Body of pancreas (tissue), 4 donors: ENCODE measurements at regions not wholly inside any gene's neighbourhood (a gene's known extent, or its start where the extent isn't known, plus 50 kb on each side); places are given as distances from the start of the nearest gene placed in this dataset.
A peak's percentile ranks its signal among the peaks of the same experiment; 100 is the strongest.

ENCODE experiments used
- ATAC-seq: fragments of 150-250 bp; one replicate; pipeline ENCODE4 v1.9.1; 2016
- DNase-seq, 4 donors: peaks; one replicate each; pipeline ENCODE4 v3.0.0-alpha.2; 2019
- H3K27ac ChIP-seq, 4 donors: fragments of 200-600 bp; sonication (generic); 1 replicate in 3 of 4; 2 replicates in 1 of 4; pipeline versions ENCODE4 v1.5.1 to v1.6.1; 2016 to 2019; ENCODE audit warnings: mild to moderate bottlenecking in 1 of 4, mixed read lengths in 1 of 4, moderate library complexity in 1 of 4
- H3K27me3 ChIP-seq, 2 donors: fragments of 200-600 bp; sonication (generic); one replicate each; pipeline ENCODE4 v1.6.0; 2016; ENCODE audit warnings: mild to moderate bottlenecking in 1 of 2
- H3K36me3 ChIP-seq, 2 donors: fragments of 200-600 bp; sonication (generic); replicated peaks in 1 of 2; 2 replicates each; pipeline ENCODE4 v1.5.1; 2016; ENCODE audit warnings: low read depth in 2 of 2; ENCODE audit not compliant: insufficient read depth in 1 of 2
- H3K4me1 ChIP-seq: fragments of 200-600 bp; sonication (generic); one replicate; pipeline ENCODE4 v1.6.0; 2016
- H3K4me3 ChIP-seq, 2 donors: fragments of 200-600 bp; sonication (generic); 1 replicate in 1 of 2; 2 replicates in 1 of 2; pipeline ENCODE4 v1.5.1; 2016 to 2019
- H3K9me3 ChIP-seq, 3 donors: fragments of 200-600 bp; sonication (generic); 1 replicate in 2 of 3; 2 replicates in 1 of 3; pipeline ENCODE4 v1.5.1; 2016
- CTCF ChIP-seq, 7 experiments: fragments of 450-650 bp in 4 of 7; fragments of 200-600 bp in 3 of 7; sonication (generic) in 3 of 7; IDR thresholded peaks; one replicate each; pipeline ENCODE4 v1.5.1; 2016 to 2019; ENCODE audit warnings: antibody characterized with exemption in 7 of 7
- POLR2A ChIP-seq, 3 donors: fragments of 450-650 bp; IDR thresholded peaks; one replicate each; pipeline ENCODE4 v1.6.1; 2016; ENCODE audit warnings: antibody characterized with exemption in 3 of 3, mild to moderate bottlenecking in 2 of 3
- WGBS, 2 donors: methylation state at CpG; one replicate each; pipeline ENCODE4 v1.1.5; 2017; 5-methylcytosine and 5-hydroxymethylcytosine counted together
- intact Hi-C: fragments of 100-400 bp; cut with DNase I; formaldehyde crosslinking; loops from one replicate; pipeline ENCODE4 v1.15.1; 2023

GRCh38 chr5:17359451-17360011 lies 138.5 kb upstream of the TAF11L2 start:
- intact Hi-C loops: no loop called here
- peak; percentile 40 for ATAC-seq

GRCh38 chr5:17360879-17361278 lies 137.2 kb upstream of the TAF11L2 start:
- Histone ChIP-seq H3K9me3 (peaks cover 0 to 5% (median 0%) of the 10 kb centered on the region in 3 donors), H3K36me3 (no peaks in the 10 kb centered on the region), H3K4me1 (no peaks in the 10 kb centered on the region), H3K4me3 (no peak overlapping the region), H3K27ac (no peak overlapping the region), H3K27me3 (no peaks in the 10 kb centered on the region)
- intact Hi-C loops: no loop called here
- ATAC-seq: no peak
- WGBS, 2 donors: 71 to 77% methylated on average over 6 of the region's 6 CpGs
- TF ChIP-seq POLR2A (IDR thresholded peaks at IDR 0.05): no peak
- DNase-seq: no peak

More at GRCh38 chr5:17359451-17360011, 138.5 kb upstream of the TAF11L2 start:
- Histone ChIP-seq H3K4me1 (no peaks in the 10 kb centered on the region), H3K9me3 (peaks cover 0 to 5% (median 0%) of the 10 kb centered on the region in 3 donors), H3K27ac (no peak overlapping the region), H3K27me3 (no peaks in the 10 kb centered on the region), H3K4me3 (no peak overlapping the region), H3K36me3 (no peaks in the 10 kb centered on the region)
- peak in 1 of 4 donors; percentile 28 for DNase-seq
- TF ChIP-seq POLR2A (IDR thresholded peaks at IDR 0.05) (no peak), CTCF (IDR thresholded peaks at IDR 0.05) (no peak)
- 64 to 78% methylated on average over 11 of the region's 11 CpGs for WGBS, 2 donors

- Histone ChIP-seq H3K36me3 (no peaks in the 10 kb centered on the region), H3K27ac (no peak overlapping the region), H3K4me3 (no peak overlapping the region), H3K27me3 (no peaks in the 10 kb centered on the region), H3K4me1 (no peaks in the 10 kb centered on the region), H3K9me3 (peaks cover 0 to 5% (median 0%) of the 10 kb centered on the region in 3 donors)
- intact Hi-C loops: no loop called here
- whole genome bisulfite sequencing, 2 donors: 58 to 61% methylated on average over 4 of the region's 4 CpGs
- no peak for TF ChIP-seq CTCF (IDR thresholded peaks at IDR 0.05)
- no peak for TF ChIP-seq POLR2A (IDR thresholded peaks at IDR 0.05)
- ATAC-seq: no peak
- DNase-seq: no peak
These were observed 136.7 kb upstream of the TAF11L2 start for GRCh38 chr5:17361331-17361730.

GRCh38 chr5:17364987-17365810 lies 132.8 kb upstream of the TAF11L2 start:
- H3K27ac ChIP-seq: no peak overlapping the region

More at GRCh38 chr5:17364987-17365810, 132.8 kb upstream of the TAF11L2 start:
- WGBS, 2 donors: 32 to 35% methylated on average over 4 of the region's 4 CpGs
- TF ChIP-seq CTCF (IDR thresholded peaks at IDR 0.05) (no peak), POLR2A (IDR thresholded peaks at IDR 0.05) (no peak)
- no peaks in the 10 kb centered on the region for H3K9me3 ChIP-seq
- H3K27me3 ChIP-seq: no peaks in the 10 kb centered on the region
- intact Hi-C loops: no loop called here
- ATAC-seq (no peak), DNase-seq (no peak)
- H3K36me3 ChIP-seq: no peaks in the 10 kb centered on the region
- no peak overlapping the region for H3K4me3 ChIP-seq
- no peaks in the 10 kb centered on the region for H3K4me1 ChIP-seq
